ENCODE measurements at regions not wholly inside any gene's neighbourhood (a gene's known extent, or its start where the extent isn't known, plus 50 kb on each side); places are given as distances from the start of the nearest gene placed in this dataset.

- CTCF ChIA-PET: no interaction called here
- DNase-seq (no peak), ATAC-seq (no peak)
- Mint-ChIP-seq H3K4me3 (no peak overlapping the region), H3K27me3 (no peaks in the 10 kb centered on the region), H3K27ac (no peak overlapping the region), H3K4me1 (ENCODE audit: low read depth) (no peaks in the 10 kb centered on the region), H3K36me3 (ENCODE audit: low read depth) (no peaks in the 10 kb centered on the region), H3K9me3 (peaks cover 5% of the 10 kb centered on the region)
- intact Hi-C loops (cut with micrococcal nuclease): no loop called here
- POLR2A ChIA-PET: no interaction called here
- TF ChIP-seq CTCF (IDR thresholded peaks at IDR 0.05): no peak
Measured at GRCh38 chr3:154942827-154943226, 137.3 kb upstream of the MME start.

- POLR2A ChIA-PET: no interaction called here
- no peak for TF ChIP-seq CTCF (IDR thresholded peaks at IDR 0.05)
- Mint-ChIP-seq H3K27me3 (no peaks in the 10 kb centered on the region), H3K9me3 (no peaks in the 10 kb centered on the region), H3K4me1 (ENCODE audit: low read depth) (no peaks in the 10 kb centered on the region), H3K36me3 (ENCODE audit: low read depth) (no peaks in the 10 kb centered on the region), H3K27ac (no peak overlapping the region), H3K4me3 (no peak overlapping the region)
- CTCF ChIA-PET: no interaction called here
- DNase-seq: no peak
- ATAC-seq: no peak
- intact Hi-C loops (cut with micrococcal nuclease): no loop called here
Measured at GRCh38 chr3:154936196-154936595, 143.9 kb upstream of the MME start.

- DNase-seq (no peak), ATAC-seq (no peak)
- POLR2A ChIA-PET: interaction anchor here (0.5 kb wide), 1 partner anchor 54 kb away, joined by 3 read pairs; no protein-coding TSS in a partner anchor
- no peak for TF ChIP-seq CTCF (IDR thresholded peaks at IDR 0.05)
- Mint-ChIP-seq H3K27me3 (no peaks in the 10 kb centered on the region), H3K4me1 (ENCODE audit: low read depth) (no peaks in the 10 kb centered on the region), H3K4me3 (no peak overlapping the region), H3K36me3 (ENCODE audit: low read depth) (no peaks in the 10 kb centered on the region), H3K27ac (no peak overlapping the region), H3K9me3 (no peaks in the 10 kb centered on the region)
- intact Hi-C loops (cut with micrococcal nuclease): no loop called here
- CTCF ChIA-PET: no interaction called here
Measured at GRCh38 chr3:154933581-154933980, 146.5 kb upstream of the MME start.

- ChIA-PET CTCF (no interaction called here), POLR2A (no interaction called here)
- H3K9me3 Mint-ChIP-seq: no peaks in the 10 kb centered on the region
- TF ChIP-seq CTCF (IDR thresholded peaks at IDR 0.05): no peak
- no peaks in the 10 kb centered on the region for H3K36me3 Mint-ChIP-seq (ENCODE audit: low read depth)
- H3K4me3 Mint-ChIP-seq: no peak overlapping the region
- intact Hi-C loops (cut with micrococcal nuclease): no loop called here
- H3K27ac Mint-ChIP-seq: no peak overlapping the region
- no peaks in the 10 kb centered on the region for H3K4me1 Mint-ChIP-seq (ENCODE audit: low read depth)
- H3K27me3 Mint-ChIP-seq: no peaks in the 10 kb centered on the region
- no peak for DNase-seq
- ATAC-seq: no peak
Measured at GRCh38 chr3:154932633-154933032, 147.5 kb upstream of the MME start.

- Mint-ChIP-seq H3K27ac (no peak overlapping the region), H3K4me1 (ENCODE audit: low read depth) (no peaks in the 10 kb centered on the region), H3K9me3 (no peaks in the 10 kb centered on the region), H3K4me3 (no peak overlapping the region), H3K36me3 (ENCODE audit: low read depth) (no peaks in the 10 kb centered on the region), H3K27me3 (no peaks in the 10 kb centered on the region)
- POLR2A ChIA-PET: no interaction called here
- TF ChIP-seq CTCF (IDR thresholded peaks at IDR 0.05): no peak
- intact Hi-C loops (cut with micrococcal nuclease): no loop called here
- ATAC-seq: no peak
- no peak for DNase-seq
- CTCF ChIA-PET: no interaction called here
Measured at GRCh38 chr3:154931484-154931883, 148.6 kb upstream of the MME start.

Measured in activated CD8-positive, alpha-beta T cell treated with anti-CD3 and anti-CD28 coated beads for 36 hours (primary cell).